ENCODE measurements at regions not wholly inside any gene's neighbourhood (a gene's known extent, or its start where the extent isn't known, plus 50 kb on each side); places are given as distances from the start of the nearest gene placed in this dataset.

- POLR2A ChIA-PET: no interaction called here
- TF ChIP-seq, protein P1, sequence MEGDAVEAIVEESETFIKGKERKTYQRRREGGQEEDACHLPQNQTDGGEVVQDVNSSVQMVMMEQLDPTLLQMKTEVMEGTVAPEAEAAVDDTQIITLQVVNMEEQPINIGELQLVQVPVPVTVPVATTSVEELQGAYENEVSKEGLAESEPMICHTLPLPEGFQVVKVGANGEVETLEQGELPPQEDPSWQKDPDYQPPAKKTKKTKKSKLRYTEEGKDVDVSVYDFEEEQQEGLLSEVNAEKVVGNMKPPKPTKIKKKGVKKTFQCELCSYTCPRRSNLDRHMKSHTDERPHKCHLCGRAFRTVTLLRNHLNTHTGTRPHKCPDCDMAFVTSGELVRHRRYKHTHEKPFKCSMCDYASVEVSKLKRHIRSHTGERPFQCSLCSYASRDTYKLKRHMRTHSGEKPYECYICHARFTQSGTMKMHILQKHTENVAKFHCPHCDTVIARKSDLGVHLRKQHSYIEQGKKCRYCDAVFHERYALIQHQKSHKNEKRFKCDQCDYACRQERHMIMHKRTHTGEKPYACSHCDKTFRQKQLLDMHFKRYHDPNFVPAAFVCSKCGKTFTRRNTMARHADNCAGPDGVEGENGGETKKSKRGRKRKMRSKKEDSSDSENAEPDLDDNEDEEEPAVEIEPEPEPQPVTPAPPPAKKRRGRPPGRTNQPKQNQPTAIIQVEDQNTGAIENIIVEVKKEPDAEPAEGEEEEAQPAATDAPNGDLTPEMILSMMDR (IDR thresholded peaks at IDR 0.05; ENCODE audit: insufficient read depth, low read length, missing control alignments): no peak
- CTCF ChIA-PET: no interaction called here
- H3K4me3 ChIP-seq (ENCODE audit: low read depth, low read length): no peak overlapping the region
- DNase-seq (ENCODE audit: low read depth, low spot score): no peak
These were observed 472.9 kb downstream of the PREX1 start for GRCh38 chr20:48354903-48355302.

- no peak overlapping the region for H3K4me3 ChIP-seq (ENCODE audit: low read depth, low read length)
- no peak for DNase-seq (ENCODE audit: low read depth, low spot score)
- POLR2A ChIA-PET: no interaction called here
- CTCF ChIA-PET: no interaction called here
- TF ChIP-seq, protein P1 (IDR thresholded peaks at IDR 0.05; ENCODE audit: insufficient read depth, low read length, missing control alignments): no peak
These were observed 473.4 kb downstream of the PREX1 start for GRCh38 chr20:48354320-48354876.

GRCh38 chr20:48352628-48353027 lies 475.2 kb downstream of the PREX1 start:
- H3K4me3 ChIP-seq (ENCODE audit: low read depth, low read length): no peak overlapping the region
- CTCF ChIA-PET: no interaction called here
- POLR2A ChIA-PET: no interaction called here

DNA sequence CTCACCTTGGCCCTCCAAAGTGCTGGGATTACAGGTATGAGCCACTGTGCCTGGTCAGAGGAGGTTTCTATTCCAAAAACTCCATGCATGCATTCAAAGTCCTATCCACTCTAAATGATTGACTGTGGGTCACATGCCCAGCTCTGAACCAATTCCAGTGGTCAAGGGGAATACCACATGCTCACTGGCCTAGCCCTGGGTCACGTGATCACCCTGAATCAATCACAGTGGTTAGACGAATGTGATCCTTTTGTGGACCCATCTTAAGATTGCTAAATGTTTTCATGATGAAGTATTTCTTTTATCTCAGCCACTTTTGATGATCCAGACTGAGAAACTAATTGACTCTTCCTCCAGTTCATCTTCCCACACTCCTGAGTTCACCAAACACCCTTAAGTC lies 475.8 kb downstream of the PREX1 start:
- POLR2A ChIA-PET: no interaction called here
- CTCF ChIA-PET: no interaction called here
- TF ChIP-seq, protein P1 (IDR thresholded peaks at IDR 0.05; ENCODE audit: insufficient read depth, low read length, missing control alignments): no peak
- H3K4me3 ChIP-seq (ENCODE audit: low read depth, low read length): no peak overlapping the region
- no peak for DNase-seq (ENCODE audit: low read depth, low spot score)

More at GRCh38 chr20:48352628-48353027, 475.2 kb downstream of the PREX1 start:
- TF ChIP-seq, protein P1 (IDR thresholded peaks at IDR 0.05; ENCODE audit: insufficient read depth, low read length, missing control alignments): no peak
- DNase-seq (ENCODE audit: low read depth, low spot score): no peak

GRCh38 chr20:48350313-48350988 lies 477.3 kb downstream of the PREX1 start:
- DNase-seq (ENCODE audit: low read depth, low spot score): no peak
- POLR2A ChIA-PET: no interaction called here
- H3K4me3 ChIP-seq (ENCODE audit: low read depth, low read length): no peak overlapping the region
- TF ChIP-seq, protein P1 (IDR thresholded peaks at IDR 0.05; ENCODE audit: insufficient read depth, low read length, missing control alignments): no peak
- CTCF ChIA-PET: interaction anchor here (1.4 kb wide), 1 partner anchor 34 kb away, joined by 3 read pairs; no protein-coding TSS in a partner anchor

DNA sequence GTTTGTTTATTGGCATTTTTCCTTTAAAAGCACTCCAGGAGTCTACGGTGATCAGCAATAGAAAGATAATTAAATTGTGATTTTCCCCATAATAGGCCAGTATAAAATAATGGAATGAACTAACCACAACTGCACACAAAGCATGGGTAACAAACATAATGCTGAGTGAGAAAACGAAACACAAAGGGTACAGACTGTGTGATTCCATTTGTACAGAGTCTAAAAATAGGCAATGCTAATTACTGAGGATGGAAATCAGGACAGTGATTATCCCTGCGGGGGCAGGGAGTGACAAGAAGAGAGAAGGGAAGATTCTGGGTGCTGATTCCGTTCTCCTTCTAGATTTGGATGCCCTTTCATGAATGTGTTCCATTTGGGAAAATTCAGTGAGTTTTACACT lies 478.1 kb downstream of the PREX1 start:
- ChIA-PET CTCF (no interaction called here), POLR2A (no interaction called here)
- DNase-seq (ENCODE audit: low read depth, low spot score): no peak
- H3K4me3 ChIP-seq (ENCODE audit: low read depth, low read length): no peak overlapping the region
- TF ChIP-seq, protein P1 (IDR thresholded peaks at IDR 0.05; ENCODE audit: insufficient read depth, low read length, missing control alignments): no peak

Data from AG04449 (cell line).